8988T (cell line): ENCODE measurements at regions not wholly inside any gene's neighbourhood (a gene's known extent, or its start where the extent isn't known, plus 50 kb on each side); places are given as distances from the start of the nearest gene placed in this dataset.
"Not testable (repeated sequence)": the region's sequence is repeated elsewhere in the genome, so short reads cannot be mapped to it uniquely, and the experiment has no call there.

Experiments used
- DNase-seq: peaks from one replicate; pipeline ENCODE4 v3.0.0; 2011

DNA sequence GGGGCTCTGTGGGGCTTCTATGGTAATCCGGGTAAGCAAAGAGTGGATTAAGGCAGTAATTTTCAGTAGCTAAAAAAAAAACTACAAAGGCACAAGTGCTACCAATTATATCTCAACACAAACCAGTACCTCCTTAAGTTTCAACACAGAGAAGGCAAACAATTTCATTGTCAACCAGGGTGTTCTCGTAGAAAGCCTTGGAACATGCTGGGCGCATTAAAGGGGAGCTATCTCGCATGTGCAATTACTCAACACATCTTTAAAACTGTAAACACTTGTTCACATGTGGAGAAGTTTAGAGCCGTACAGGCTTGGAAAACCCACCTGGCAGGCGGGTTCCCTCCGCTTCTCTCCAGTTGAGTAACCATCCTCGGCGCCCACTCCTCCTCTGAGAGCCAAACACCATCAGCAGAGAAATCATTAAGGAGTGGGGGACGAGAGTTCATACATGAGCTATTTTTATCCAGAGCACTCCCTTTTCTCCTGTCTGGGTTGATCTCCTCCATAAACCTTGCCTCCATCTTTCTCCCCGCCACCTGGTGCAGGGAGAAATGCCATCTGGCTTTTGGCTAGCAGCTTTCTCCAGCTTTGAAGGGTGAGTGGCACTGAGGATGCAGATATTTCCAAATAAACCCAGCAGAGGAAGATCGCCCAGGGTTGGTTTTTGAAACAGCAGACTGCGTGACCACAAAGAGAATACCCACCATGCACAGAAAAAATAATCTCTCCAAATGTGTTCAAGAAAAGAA lies 287.1 kb downstream of the WDR11 start:
- no peak for DNase-seq

- DNase-seq, result no peak
Measured at GRCh38 chr10:121138918-121139317, 287.8 kb downstream of the WDR11 start.

GRCh38 chr10:121145802-121146395 lies 294.7 kb downstream of the WDR11 start:
- not testable (repeated sequence) for DNase-seq

DNA sequence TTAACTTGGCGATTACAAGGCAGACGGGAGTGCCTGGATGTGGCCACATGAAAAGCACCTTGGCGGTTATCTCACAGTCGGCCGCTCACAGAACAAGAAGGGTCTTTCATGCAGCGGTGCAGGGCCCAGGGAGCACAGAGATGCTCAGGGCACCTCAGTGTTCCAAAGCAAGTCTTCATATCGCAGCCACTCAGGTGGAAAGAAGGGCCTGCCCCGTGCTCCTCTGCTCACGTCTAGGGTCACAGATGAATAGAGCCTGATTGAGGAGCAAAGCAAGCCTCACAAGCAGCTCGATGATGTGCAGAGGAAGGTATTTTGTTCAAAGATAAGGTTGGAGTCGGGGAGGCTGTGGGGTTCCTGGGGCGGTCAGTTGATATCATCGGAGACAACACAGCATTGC lies 297.8 kb downstream of the WDR11 start:
- DNase-seq, result no peak

- DNase-seq, result no peak
Measured at GRCh38 chr10:121152033-121152432, 300.9 kb downstream of the WDR11 start.

- no peak for DNase-seq
Measured at GRCh38 chr10:121152935-121153334, 301.8 kb downstream of the WDR11 start.

GRCh38 chr10:121154310-121154709 lies 303.1 kb downstream of the WDR11 start:
- DNase-seq, result no peak

GRCh38 chr10:121154846-121155245 lies 303.7 kb downstream of the WDR11 start:
- no peak for DNase-seq

GRCh38 chr10:121155742-121156474 lies 304.7 kb downstream of the WDR11 start:
- DNase-seq, result no peak

DNA sequence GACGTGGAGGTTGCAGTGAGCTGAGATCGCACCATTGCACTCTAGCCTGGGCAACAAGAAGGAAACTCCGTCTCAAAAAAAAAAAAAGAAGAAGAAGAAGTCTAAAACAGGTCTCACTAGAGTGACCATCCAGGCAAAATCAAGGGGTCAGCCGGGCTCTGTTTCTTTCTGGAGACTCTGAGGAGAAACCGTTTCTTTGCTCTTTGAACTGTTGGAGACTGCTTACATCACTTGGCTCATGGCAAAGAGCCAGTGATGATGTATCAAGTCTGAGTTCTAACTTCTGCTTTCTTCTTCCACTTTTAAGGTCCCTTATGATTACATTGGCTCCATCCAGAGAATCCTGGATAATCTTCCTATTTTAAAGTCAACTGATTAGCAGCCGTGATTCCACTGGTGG lies 306.8 kb downstream of the WDR11 start:
- DNase-seq, result no peak

GRCh38 chr10:121158988-121159579 lies 307.9 kb downstream of the WDR11 start:
- no peak for DNase-seq

- DNase-seq, result no peak
Measured at GRCh38 chr10:121159670-121160069, 308.5 kb downstream of the WDR11 start.

GRCh38 chr10:121165276-121165675 lies 314.1 kb downstream of the WDR11 start:
- no peak for DNase-seq

- DNase-seq, result no peak
Measured at GRCh38 chr10:121167534-121168243, 316.5 kb downstream of the WDR11 start.

- DNase-seq, result no peak
Measured at GRCh38 chr10:121168545-121169216, 317.5 kb downstream of the WDR11 start.

DNA sequence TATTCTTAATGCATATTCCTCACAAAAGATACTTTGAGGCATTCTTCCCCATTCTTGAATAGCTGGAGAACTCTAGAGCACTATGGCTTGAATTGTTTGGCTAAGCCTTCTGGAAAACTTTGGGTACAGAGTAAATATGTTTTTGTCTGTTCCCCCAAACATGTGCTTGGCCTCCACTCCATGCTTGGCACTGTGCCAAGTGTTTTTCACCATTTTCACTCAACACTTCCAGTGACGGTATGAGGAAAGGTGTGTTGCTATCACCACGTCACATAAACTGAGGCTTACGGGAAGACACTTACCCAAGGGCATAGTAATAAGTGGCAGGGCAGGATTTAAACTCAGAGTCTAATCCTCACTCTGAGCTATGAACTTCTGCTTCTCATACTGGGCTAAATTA lies 318.2 kb downstream of the WDR11 start:
- no peak for DNase-seq

DNA sequence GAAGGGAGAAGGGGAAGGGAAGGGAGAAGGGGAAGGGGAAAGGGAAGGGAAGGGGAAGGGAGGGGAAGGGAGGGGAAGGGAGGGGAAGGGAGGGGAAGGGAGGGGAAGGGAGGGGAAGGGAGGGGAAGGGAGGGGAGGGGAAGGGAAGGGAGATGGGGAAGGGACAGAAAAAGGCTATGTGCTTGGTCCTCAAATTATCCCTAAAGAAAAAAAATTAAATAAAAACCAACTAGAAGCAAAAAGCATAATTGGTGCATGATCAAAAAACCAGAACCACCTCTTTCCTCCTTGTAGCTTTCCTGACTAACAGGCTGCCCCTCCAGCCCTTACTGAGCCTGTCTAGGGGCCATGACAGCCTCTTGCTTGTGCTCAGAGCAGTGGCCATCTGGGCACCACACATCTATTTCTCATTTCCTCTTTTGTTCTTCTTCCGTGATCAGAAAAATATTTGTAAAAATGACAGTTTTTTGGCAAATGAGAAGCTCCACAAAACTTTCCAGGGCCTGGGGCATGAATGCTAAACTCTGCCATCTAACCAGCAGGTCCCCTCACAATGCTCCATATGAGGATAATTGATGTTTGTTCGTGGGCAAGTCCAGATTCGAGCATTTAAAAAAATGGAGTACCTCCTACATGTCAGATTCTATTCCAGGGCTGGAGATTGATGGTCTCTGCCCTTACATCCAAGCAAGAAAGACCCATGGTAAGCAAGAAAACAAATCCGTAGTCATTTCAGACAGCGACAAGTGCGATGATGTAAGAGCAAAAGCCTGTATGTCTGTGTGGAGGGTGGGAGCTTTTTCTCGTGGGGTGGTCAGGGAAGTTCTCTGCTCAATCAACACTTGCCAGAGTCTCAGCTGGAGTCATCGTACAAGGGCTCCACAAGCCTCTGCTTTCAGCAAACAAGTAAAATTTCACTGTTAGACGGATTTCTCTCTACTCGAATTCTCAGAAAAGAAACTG lies 320.9 kb downstream of the WDR11 start:
- no peak for DNase-seq

- no peak for DNase-seq
Measured at GRCh38 chr10:121179006-121179405, 327.8 kb downstream of the WDR11 start.

DNA sequence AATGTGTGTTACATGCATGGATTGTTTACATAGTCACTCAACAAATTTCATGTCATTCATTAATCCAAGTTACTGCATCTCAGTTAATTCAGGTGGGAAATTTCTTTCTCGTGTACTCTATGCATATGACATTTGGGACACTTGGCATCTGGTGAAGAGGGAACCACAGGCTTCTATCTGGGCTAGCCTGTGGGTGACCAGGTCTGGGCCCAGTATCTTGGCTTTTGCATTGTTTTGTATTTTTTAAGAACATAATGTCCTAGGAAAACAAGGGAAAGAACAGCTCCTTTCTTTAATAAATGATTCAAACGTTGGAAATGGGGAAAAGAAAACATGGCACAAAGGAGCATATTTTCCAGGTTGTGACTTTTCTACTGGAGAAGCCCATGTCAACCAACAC lies 331.1 kb downstream of the WDR11 start:
- no peak for DNase-seq

DNA sequence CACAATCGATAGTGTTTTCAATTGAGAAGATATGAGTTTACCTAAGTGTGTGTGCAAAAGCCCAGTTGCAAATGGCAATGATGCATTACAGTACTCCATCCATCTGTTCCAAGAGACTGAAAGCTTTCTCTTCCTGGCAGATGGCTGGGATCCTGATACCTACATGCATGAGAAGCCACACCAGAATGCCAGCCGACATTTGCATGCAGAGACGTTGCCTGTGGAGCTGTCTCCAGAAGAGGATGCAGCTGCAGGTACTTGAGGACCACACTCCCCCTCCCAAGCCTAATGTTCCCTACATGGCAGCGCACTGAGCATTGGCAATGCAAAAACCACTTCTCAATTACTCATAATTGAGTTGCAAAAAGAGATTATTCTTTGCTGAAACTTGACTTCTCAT lies 332.1 kb downstream of the WDR11 start:
- no peak for DNase-seq

- no peak for DNase-seq
Measured at GRCh38 chr10:121183707-121184106, 332.5 kb downstream of the WDR11 start.
